Tibial nerve (tissue), 4 donors: ENCODE measurements at regions not wholly inside any gene's neighbourhood (a gene's known extent, or its start where the extent isn't known, plus 50 kb on each side); places are given as distances from the start of the nearest gene placed in this dataset.

Experiments used
- EP300 ChIP-seq, 2 donors: sonication (generic); formaldehyde crosslinking; IDR thresholded peaks; one replicate each; pipeline ENCODE4 v1.6.1; 2017; ENCODE audit warnings: antibody characterized with exemption in 2 of 2, mild to moderate bottlenecking in 1 of 2
- POLR2A ChIP-seq, 2 donors: fragments of 450-650 bp; IDR thresholded peaks; one replicate each; pipeline ENCODE4 v1.6.1; 2017; ENCODE audit warnings: antibody characterized with exemption in 2 of 2, mild to moderate bottlenecking in 2 of 2, moderate library complexity in 2 of 2
- TF ChIP-seq, protein P1 (sequence below), 5 experiments: fragments of 200-600 bp in 3 of 5; fragments of 450-650 bp in 2 of 5; sonication (generic) in 3 of 5; IDR thresholded peaks; one replicate each; pipeline ENCODE4 v1.5.1; 2016 to 2019; ENCODE audit warnings: antibody characterized with exemption in 5 of 5, mild to moderate bottlenecking in 3 of 5, moderate library complexity in 2 of 5

DNA sequence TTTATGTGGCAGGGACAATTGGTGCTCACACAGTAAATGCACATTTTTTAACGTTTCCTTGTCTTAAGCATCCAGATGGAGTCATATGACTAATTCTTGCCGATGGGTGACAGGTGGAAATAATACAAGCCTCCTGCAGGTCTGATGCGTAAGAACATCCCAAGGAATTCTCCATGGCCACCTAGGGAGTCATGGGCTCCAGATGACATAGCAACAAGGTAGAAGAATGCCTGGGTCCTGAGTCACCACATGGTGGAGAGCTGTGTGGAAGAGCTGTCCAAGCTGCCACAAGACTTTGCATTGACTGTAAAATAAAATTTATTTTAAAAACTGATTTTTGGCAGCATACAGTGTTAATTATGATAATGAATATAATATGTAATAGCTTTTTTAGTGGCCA, 77.0 kb upstream of the MAP3K7 start:
- TF ChIP-seq, protein P1, sequence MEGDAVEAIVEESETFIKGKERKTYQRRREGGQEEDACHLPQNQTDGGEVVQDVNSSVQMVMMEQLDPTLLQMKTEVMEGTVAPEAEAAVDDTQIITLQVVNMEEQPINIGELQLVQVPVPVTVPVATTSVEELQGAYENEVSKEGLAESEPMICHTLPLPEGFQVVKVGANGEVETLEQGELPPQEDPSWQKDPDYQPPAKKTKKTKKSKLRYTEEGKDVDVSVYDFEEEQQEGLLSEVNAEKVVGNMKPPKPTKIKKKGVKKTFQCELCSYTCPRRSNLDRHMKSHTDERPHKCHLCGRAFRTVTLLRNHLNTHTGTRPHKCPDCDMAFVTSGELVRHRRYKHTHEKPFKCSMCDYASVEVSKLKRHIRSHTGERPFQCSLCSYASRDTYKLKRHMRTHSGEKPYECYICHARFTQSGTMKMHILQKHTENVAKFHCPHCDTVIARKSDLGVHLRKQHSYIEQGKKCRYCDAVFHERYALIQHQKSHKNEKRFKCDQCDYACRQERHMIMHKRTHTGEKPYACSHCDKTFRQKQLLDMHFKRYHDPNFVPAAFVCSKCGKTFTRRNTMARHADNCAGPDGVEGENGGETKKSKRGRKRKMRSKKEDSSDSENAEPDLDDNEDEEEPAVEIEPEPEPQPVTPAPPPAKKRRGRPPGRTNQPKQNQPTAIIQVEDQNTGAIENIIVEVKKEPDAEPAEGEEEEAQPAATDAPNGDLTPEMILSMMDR (IDR thresholded peaks at IDR 0.05), result no peak
- TF ChIP-seq EP300 (IDR thresholded peaks at IDR 0.05), result no peak
- no peak for TF ChIP-seq POLR2A (IDR thresholded peaks at IDR 0.05)
